Activated CD4-positive, alpha-beta T cell treated with anti-CD3 and anti-CD28 coated beads for 48 hours (primary cell): ENCODE measurements at regions not wholly inside any gene's neighbourhood (a gene's known extent, or its start where the extent isn't known, plus 50 kb on each side); places are given as distances from the start of the nearest gene placed in this dataset.
A peak's percentile ranks its signal among the peaks of the same experiment; 100 is the strongest.

Experiments used
- DNase-seq: peaks from one replicate; pipeline ENCODE4 v3.0.0-alpha.2; 2020

GRCh38 chr14:54316652-54317051 is 80.2 kb upstream of the CDKN3 start:
- no peak for DNase-seq

- no peak for DNase-seq
Measured at GRCh38 chr14:54317391-54317790, 79.4 kb upstream of the CDKN3 start.

- DNase-seq, result no peak
Measured at GRCh38 chr14:54322246-54322645, 74.6 kb upstream of the CDKN3 start.

- no peak for DNase-seq
Measured at GRCh38 chr14:54322701-54323337, 74.0 kb upstream of the CDKN3 start.

- no peak for DNase-seq
Measured at GRCh38 chr14:54325766-54326165, 71.0 kb upstream of the CDKN3 start.

- peak; percentile 29 for DNase-seq
Measured at GRCh38 chr14:54329082-54329695, 67.6 kb upstream of the CDKN3 start.

GRCh38 chr14:54330876-54331275 is 65.9 kb upstream of the CDKN3 start:
- no peak for DNase-seq

- no peak for DNase-seq
Measured at GRCh38 chr14:54331516-54331915, 65.3 kb upstream of the CDKN3 start.

- DNase-seq, result no peak
Measured at GRCh38 chr14:54332490-54332889, 64.3 kb upstream of the CDKN3 start.

- no peak for DNase-seq
Measured at GRCh38 chr14:54333511-54333910, 63.3 kb upstream of the CDKN3 start.

GRCh38 chr14:54335569-54336155 is 61.1 kb upstream of the CDKN3 start:
- no peak for DNase-seq

- no peak for DNase-seq
Measured at GRCh38 chr14:54337314-54337713, 59.5 kb upstream of the CDKN3 start.

GRCh38 chr14:54338696-54339317 is 58.0 kb upstream of the CDKN3 start:
- no peak for DNase-seq

- no peak for DNase-seq
Measured at GRCh38 chr14:54339771-54340170, 57.0 kb upstream of the CDKN3 start.

GRCh38 chr14:54342806-54343205 is 54.0 kb upstream of the CDKN3 start:
- no peak for DNase-seq

- no peak for DNase-seq
Measured at GRCh38 chr14:54343272-54344121, 53.3 kb upstream of the CDKN3 start.

GRCh38 chr14:54344445-54344844 is 52.4 kb upstream of the CDKN3 start:
- DNase-seq, result no peak

- no peak for DNase-seq
Measured at GRCh38 chr14:54346257-54346656, 50.5 kb upstream of the CDKN3 start.
